IMR-90 (cell line): ENCODE measurements at regions not wholly inside any gene's neighbourhood (a gene's known extent, or its start where the extent isn't known, plus 50 kb on each side); places are given as distances from the start of the nearest gene placed in this dataset.

Source experiments
- ATAC-seq: fragments of 200-7000 bp; cut with Tn5 transposase; 2 replicates; pipeline ENCODE4 v1.9.1; 2020; ENCODE audit warnings: low read depth, mild to moderate bottlenecking, moderate library complexity
- BruUV-seq: library from RNA; stranded (reverse); fragments of 400-500 nt; replicated peaks from 2 replicates; lab custom pipeline; 2021; lab: Mats Ljungman, UMichigan
- CTCF ChIA-PET: fragments of 300-600 bp; formaldehyde crosslinking; extraction: SDS; loops from one replicate; lab custom pipeline; 2021; ENCODE audit warnings: antibody characterized with exemption; lab: Yijun Ruan, JAX
- POLR2A ChIA-PET: fragments of 300-600 bp; sonication (Branson Sonifier 250); formaldehyde crosslinking; loops from one replicate; lab custom pipeline; 2022; ENCODE audit warnings: antibody characterized with exemption; ENCODE audit not compliant: unreplicated experiment; lab: Charles Lee
- DNase-seq: peaks from one replicate; pipeline ENCODE4 v3.0.0; 2013
- H2AFZ ChIP-seq: replicated peaks from 2 replicates; pipeline ENCODE3; 2013; ENCODE audit warnings: low read length, mild to moderate bottlenecking; ENCODE audit not compliant: poor library complexity
- H2AK5ac ChIP-seq: 2 replicates; pipeline ENCODE4 v1.6.1; 2013; ENCODE audit warnings: low read depth, low read length, inconsistent platforms
- H2AK9ac ChIP-seq: replicated peaks from 2 replicates; pipeline ENCODE3; 2013; ENCODE audit warnings: mild to moderate bottlenecking, low read depth, low read length, moderate library complexity; ENCODE audit not compliant: poor library complexity
- H2BK120ac ChIP-seq: 2 replicates; pipeline ENCODE4 v1.6.1; 2013; ENCODE audit warnings: low read depth, low read length, inconsistent platforms
- H2BK15ac ChIP-seq: 3 replicates; pipeline ENCODE4 v1.6.1; 2013; ENCODE audit warnings: low read depth, low read length, inconsistent platforms
- H2BK20ac ChIP-seq: 2 replicates; pipeline ENCODE4 v1.6.1; 2013; ENCODE audit warnings: low read depth, mild to moderate bottlenecking, inconsistent platforms, low read length, moderate library complexity
- H2BK5ac ChIP-seq: 2 replicates; pipeline ENCODE4 v1.6.1; 2013; ENCODE audit warnings: mild to moderate bottlenecking, low read depth, low read length, inconsistent platforms; ENCODE audit not compliant: poor library complexity, severe bottlenecking
- H3K14ac ChIP-seq: replicated peaks from 2 replicates; pipeline ENCODE4 v1.6.1; 2013; ENCODE audit warnings: low read depth, low read length, inconsistent platforms
- H3K18ac ChIP-seq: 2 replicates; pipeline ENCODE4 v1.6.1; 2013; ENCODE audit warnings: low read depth, low read length, control low read depth
- H3K23ac ChIP-seq: 2 replicates; pipeline ENCODE4 v1.6.1; 2013; ENCODE audit warnings: low read depth, low read length, inconsistent platforms
- H3K27ac ChIP-seq: 2 replicates; pipeline ENCODE4 v1.5.1; 2013; ENCODE audit warnings: mild to moderate bottlenecking, control low read depth, low read length; ENCODE audit not compliant: insufficient read depth
- H3K27me3 ChIP-seq: 2 replicates; pipeline ENCODE4 v1.6.1; 2013; ENCODE audit warnings: low read length; ENCODE audit not compliant: control insufficient read depth, insufficient read depth
- H3K36me3 ChIP-seq: 2 replicates; pipeline ENCODE4 v1.6.1; 2013; ENCODE audit warnings: low read length, mixed read lengths; ENCODE audit not compliant: control insufficient read depth, insufficient read depth
- H3K4ac ChIP-seq: 2 replicates; pipeline ENCODE4 v1.6.1; 2013; ENCODE audit warnings: low read depth, low read length, inconsistent platforms
- H3K4me1 ChIP-seq: 2 replicates; pipeline ENCODE4 v1.6.1; 2013; ENCODE audit warnings: low read length, mixed read lengths; ENCODE audit not compliant: control insufficient read depth, insufficient read depth
- H3K4me2 ChIP-seq: 2 replicates; pipeline ENCODE4 v1.6.1; 2013; ENCODE audit warnings: low read depth, mild to moderate bottlenecking, control low read depth, low read length, moderate library complexity
- H3K4me3 ChIP-seq: 2 replicates; pipeline ENCODE4 v1.5.1; 2013; ENCODE audit warnings: low read depth, mild to moderate bottlenecking, control low read depth, low read length, moderate library complexity; ENCODE audit not compliant: insufficient read depth
- H3K56ac ChIP-seq: 2 replicates; pipeline ENCODE4 v1.6.1; 2013; ENCODE audit warnings: low read length, inconsistent platforms; ENCODE audit not compliant: insufficient read depth; ENCODE audit errors: extremely low read depth
- H3K79me1 ChIP-seq, 2 experiments: 2 replicates each; pipeline ENCODE4 v1.6.1; 2013; ENCODE audit warnings: low read length in 2 of 2, inconsistent platforms in 1 of 2, low read depth in 1 of 2
- H3K9ac ChIP-seq: 2 replicates; pipeline ENCODE4 v1.6.1; 2013; ENCODE audit warnings: low read depth, low read length, control low read depth
- H3K9me1 ChIP-seq: 2 replicates; pipeline ENCODE4 v1.6.1; 2013; ENCODE audit warnings: low read length, inconsistent platforms; ENCODE audit not compliant: insufficient read depth
- H3K9me3 ChIP-seq: 2 replicates; pipeline ENCODE4 v1.6.1; 2013; ENCODE audit warnings: low read length; ENCODE audit not compliant: control insufficient read depth, insufficient read depth
- H4K20me1 ChIP-seq: 2 replicates; pipeline ENCODE4 v1.6.1; 2013; ENCODE audit warnings: low read length, inconsistent platforms; ENCODE audit not compliant: insufficient read depth
- H4K5ac ChIP-seq: 2 replicates; pipeline ENCODE4 v1.6.1; 2013; ENCODE audit warnings: mild to moderate bottlenecking, low read depth, low read length, control low read depth
- H4K8ac ChIP-seq, 2 experiments: 2 replicates each; pipeline ENCODE4 v1.6.1; 2013; ENCODE audit warnings: low read depth in 2 of 2, low read length in 2 of 2, control low read depth in 1 of 2, inconsistent platforms in 1 of 2
- H4K91ac ChIP-seq: 2 replicates; pipeline ENCODE4 v1.6.1; 2013; ENCODE audit warnings: low read depth, low read length, inconsistent platforms; ENCODE audit not compliant: insufficient read depth
- BHLHE40 ChIP-seq: fragments of 150-350 bp; IDR thresholded peaks from 2 replicates; pipeline ENCODE4 v1.6.1; 2016; ENCODE audit warnings: mild to moderate bottlenecking, low read depth, low read length
- CEBPB ChIP-seq: IDR thresholded peaks from 2 replicates; pipeline ENCODE4 v1.6.1; 2012; ENCODE audit warnings: low read depth, low read length, improper control_type of control experiment
- CHD1 ChIP-seq: IDR thresholded peaks from 2 replicates; pipeline ENCODE4 v1.6.1; 2012; ENCODE audit warnings: low read depth, low read length, improper control_type of control experiment
- FOS ChIP-seq: fragments of 150-350 bp; IDR thresholded peaks from 2 replicates; pipeline ENCODE4 v1.6.1; 2016; ENCODE audit warnings: low read depth, low read length
- MAFK ChIP-seq: IDR thresholded peaks from 2 replicates; pipeline ENCODE4 v1.6.1; 2012; ENCODE audit warnings: low read depth, low read length, improper control_type of control experiment
- MAZ ChIP-seq: IDR thresholded peaks from 2 replicates; pipeline ENCODE4 v1.6.1; 2012; ENCODE audit warnings: low read depth, mild to moderate bottlenecking, low read length, improper control_type of control experiment, moderate library complexity, borderline replicate concordance
- MXI1 ChIP-seq: IDR thresholded peaks from 2 replicates; pipeline ENCODE4 v1.6.1; 2012; ENCODE audit warnings: low read depth, mild to moderate bottlenecking, low read length, moderate library complexity, borderline replicate concordance
- NFE2L2 ChIP-seq: fragments of 150-350 bp; IDR thresholded peaks from 2 replicates; pipeline ENCODE4 v1.6.1; 2016; ENCODE audit warnings: low read depth, mild to moderate bottlenecking, low read length
- POLR2A ChIP-seq: IDR thresholded peaks from 2 replicates; pipeline ENCODE4 v1.6.1; 2012; ENCODE audit warnings: mild to moderate bottlenecking, low read depth, low read length
- RAD21 ChIP-seq: IDR thresholded peaks from 2 replicates; pipeline ENCODE4 v1.6.1; 2012; ENCODE audit warnings: low read length, improper control_type of control experiment
- RCOR1 ChIP-seq: IDR thresholded peaks from 2 replicates; pipeline ENCODE4 v1.6.1; 2012; ENCODE audit warnings: mild to moderate bottlenecking, low read length, improper control_type of control experiment; ENCODE audit not compliant: insufficient replicate concordance
- RFX5 ChIP-seq: IDR thresholded peaks from 2 replicates; pipeline ENCODE4 v1.8.0; 2012; ENCODE audit warnings: low read depth, mild to moderate bottlenecking, low read length, moderate library complexity
- SMC3 ChIP-seq: fragments of 150-350 bp; IDR thresholded peaks from 2 replicates; pipeline ENCODE4 v1.6.1; 2016; ENCODE audit warnings: low read depth, mild to moderate bottlenecking, antibody characterized with exemption, low read length, moderate library complexity
- USF2 ChIP-seq: fragments of 150-350 bp; IDR thresholded peaks from 2 replicates; pipeline ENCODE4 v1.6.1; 2017; ENCODE audit warnings: mild to moderate bottlenecking, antibody characterized with exemption, low read length, low read depth
- WGBS, 2 experiments: methylation state at CpG; one replicate each; pipeline versions ENCODE4 v1.1.5 to v1.1.7; 2013; ENCODE audit warnings: missing lambda C conversion rate in 2 of 2; ENCODE audit not compliant: insufficient read length in 1 of 2; ENCODE audit errors: extremely low coverage in 2 of 2; 5-methylcytosine and 5-hydroxymethylcytosine counted together
- dilution Hi-C: fragments of 300-500 bp; cut with HindIII; formaldehyde crosslinking; loops from one replicate; pipeline ENCODE4 v1.14.3; 2018; ENCODE audit warnings: low sequenced_read_pairs; ENCODE audit not compliant: unreplicated experiment
- in situ Hi-C: fragments of 300-500 bp; cut with MboI; formaldehyde crosslinking; loops from 3 replicates; pipeline ENCODE4 v1.14.3; 2019; ENCODE audit warnings: low sequenced_read_pairs, inconsistent platforms, mixed read lengths
- intact Hi-C: fragments of 100-400 bp; cut with micrococcal nuclease; formaldehyde crosslinking; loops from 2 replicates; pipeline ENCODE4 v1.10.0; 2022
- TF ChIP-seq, protein P1 (sequence below): fragments of 150-350 bp; IDR thresholded peaks from 2 replicates; pipeline ENCODE4 v1.6.1; 2016; ENCODE audit warnings: low read depth, mild to moderate bottlenecking, low read length, moderate library complexity, borderline replicate concordance
- TF ChIP-seq, protein P2 (sequence below): conservative IDR thresholded peaks from 2 replicates; pipeline ENCODE4 v1.5.1; 2012; ENCODE audit warnings: mild to moderate bottlenecking, low read depth, low read length, improper control_type of control experiment

DNA sequence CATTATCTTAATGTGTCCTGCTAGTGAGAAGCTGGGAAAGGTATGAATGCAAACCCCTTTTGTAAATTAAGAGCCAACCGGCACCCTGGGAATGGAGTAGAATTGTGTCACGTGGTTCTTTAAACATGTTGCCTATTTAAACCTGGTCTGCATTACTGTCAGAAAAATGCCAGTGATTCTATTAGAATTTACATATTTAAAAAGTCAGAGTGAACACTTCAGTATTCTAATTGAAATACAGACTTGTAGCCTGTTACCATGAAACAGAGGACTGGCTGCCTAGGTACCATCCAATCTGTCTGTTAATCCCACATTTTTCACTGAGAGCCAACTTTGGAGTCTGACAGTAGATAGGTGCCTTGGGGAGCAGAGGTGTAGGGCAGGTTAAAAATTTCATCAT is 652.3 kb upstream of the ARGLU1 start:
- H3K9me3 ChIP-seq: no peaks in the 10 kb centered on the region
- no peak overlapping the region for H2BK20ac ChIP-seq
- H2AFZ ChIP-seq: no peak overlapping the region
- H3K4me2 ChIP-seq: no peak overlapping the region
- H2BK15ac ChIP-seq: no peak overlapping the region
- no peak overlapping the region for H2AK9ac ChIP-seq
- DNase-seq: no peak
- H3K23ac ChIP-seq: no peak overlapping the region
- H3K9me1 ChIP-seq: peaks cover 3% of the 10 kb centered on the region; the same call in 1 of the 2 replicates
- H4K8ac ChIP-seq: no peak overlapping the region
- no peak overlapping the region for H3K4me3 ChIP-seq
- TF ChIP-seq, protein P1, sequence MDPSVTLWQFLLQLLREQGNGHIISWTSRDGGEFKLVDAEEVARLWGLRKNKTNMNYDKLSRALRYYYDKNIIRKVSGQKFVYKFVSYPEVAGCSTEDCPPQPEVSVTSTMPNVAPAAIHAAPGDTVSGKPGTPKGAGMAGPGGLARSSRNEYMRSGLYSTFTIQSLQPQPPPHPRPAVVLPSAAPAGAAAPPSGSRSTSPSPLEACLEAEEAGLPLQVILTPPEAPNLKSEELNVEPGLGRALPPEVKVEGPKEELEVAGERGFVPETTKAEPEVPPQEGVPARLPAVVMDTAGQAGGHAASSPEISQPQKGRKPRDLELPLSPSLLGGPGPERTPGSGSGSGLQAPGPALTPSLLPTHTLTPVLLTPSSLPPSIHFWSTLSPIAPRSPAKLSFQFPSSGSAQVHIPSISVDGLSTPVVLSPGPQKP: no peak
- TF ChIP-seq BHLHE40 (no peak), USF2 (no peak), CHD1 (no peak), MAZ (no peak), POLR2A (no peak), RAD21 (no peak), MXI1 (no peak), NFE2L2 (no peak), RFX5 (no peak), MAFK (no peak), SMC3 (no peak), FOS (no peak), CEBPB (no peak), RCOR1 (no peak)
- TF ChIP-seq, protein P2, sequence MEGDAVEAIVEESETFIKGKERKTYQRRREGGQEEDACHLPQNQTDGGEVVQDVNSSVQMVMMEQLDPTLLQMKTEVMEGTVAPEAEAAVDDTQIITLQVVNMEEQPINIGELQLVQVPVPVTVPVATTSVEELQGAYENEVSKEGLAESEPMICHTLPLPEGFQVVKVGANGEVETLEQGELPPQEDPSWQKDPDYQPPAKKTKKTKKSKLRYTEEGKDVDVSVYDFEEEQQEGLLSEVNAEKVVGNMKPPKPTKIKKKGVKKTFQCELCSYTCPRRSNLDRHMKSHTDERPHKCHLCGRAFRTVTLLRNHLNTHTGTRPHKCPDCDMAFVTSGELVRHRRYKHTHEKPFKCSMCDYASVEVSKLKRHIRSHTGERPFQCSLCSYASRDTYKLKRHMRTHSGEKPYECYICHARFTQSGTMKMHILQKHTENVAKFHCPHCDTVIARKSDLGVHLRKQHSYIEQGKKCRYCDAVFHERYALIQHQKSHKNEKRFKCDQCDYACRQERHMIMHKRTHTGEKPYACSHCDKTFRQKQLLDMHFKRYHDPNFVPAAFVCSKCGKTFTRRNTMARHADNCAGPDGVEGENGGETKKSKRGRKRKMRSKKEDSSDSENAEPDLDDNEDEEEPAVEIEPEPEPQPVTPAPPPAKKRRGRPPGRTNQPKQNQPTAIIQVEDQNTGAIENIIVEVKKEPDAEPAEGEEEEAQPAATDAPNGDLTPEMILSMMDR: no peak
- no peaks in the 10 kb centered on the region for H3K27me3 ChIP-seq
- no peak overlapping the region for H3K56ac ChIP-seq
- H3K36me3 ChIP-seq: no peaks in the 10 kb centered on the region
- no peak overlapping the region for H3K18ac ChIP-seq
- no peak for ATAC-seq
- H3K4ac ChIP-seq: no peak overlapping the region
- H2BK120ac ChIP-seq: no peak overlapping the region
- no peak overlapping the region for H2BK5ac ChIP-seq
- H4K91ac ChIP-seq: no peak overlapping the region
- no TSS peak for BruUV-seq
- no peak overlapping the region for H3K27ac ChIP-seq
- dilution Hi-C loops (no loop called here), in situ Hi-C loops (no loop called here), intact Hi-C loops (no loop called here)
- no CpG with 5 or more reads among the region's 2 CpGs for WGBS, 2 experiments
- no peak overlapping the region for H2AK5ac ChIP-seq
- no peak overlapping the region for H4K5ac ChIP-seq
- no peak overlapping the region for H3K14ac ChIP-seq
- H3K9ac ChIP-seq: no peak overlapping the region
- peaks cover 4% of the 10 kb centered on the region; the same call in 1 of the 2 replicates for H3K4me1 ChIP-seq
- H4K20me1 ChIP-seq: no peaks in the 10 kb centered on the region
- peaks cover 8 to 31% of the 10 kb centered on the region in 2 experiments for H3K79me1 ChIP-seq
- CTCF ChIA-PET: no interaction called here
- POLR2A ChIA-PET: no interaction called here
